GM12878 (cell line): ENCODE measurements at regions not wholly inside any gene's neighbourhood (a gene's known extent, or its start where the extent isn't known, plus 50 kb on each side); places are given as distances from the start of the nearest gene placed in this dataset.

Source experiments
- ATAC-seq: fragments of 200-7000 bp; cut with Tn5 transposase; 3 replicates; pipeline ENCODE4 v1.9.1; 2020; ENCODE audit warnings: mild to moderate bottlenecking, moderate library complexity
- BruUV-seq: library from RNA; stranded (reverse); fragments of 400-500 nt; replicated peaks from 2 replicates; lab custom pipeline; 2021; lab: Mats Ljungman, UMichigan
- CTCF ChIA-PET: fragments of 300-600 bp; sonication (Branson Sonifier 250); formaldehyde crosslinking; extraction: SDS; loops from one replicate; lab custom pipeline; 2021; ENCODE audit warnings: inconsistent platforms; lab: Yijun Ruan, JAX
- POLR2A ChIA-PET: fragments of 350-600 bp; formaldehyde crosslinking; extraction: SDS; loops from one replicate; lab custom pipeline; 2021; ENCODE audit warnings: inconsistent platforms; lab: Charles Lee
- RAD21 ChIA-PET: fragments of 300-600 bp; sonication (Branson Sonifier 250); formaldehyde crosslinking; loops from one replicate; lab custom pipeline; 2023; ENCODE audit warnings: antibody characterized with exemption; ENCODE audit not compliant: unreplicated experiment; lab: Charles Lee
- SMC1A ChIA-PET: fragments of 300-600 bp; sonication (Branson Sonifier 250); formaldehyde crosslinking; loops from one replicate; lab custom pipeline; 2023; ENCODE audit not compliant: unreplicated experiment, uncharacterized antibody; lab: Charles Lee
- DNase-seq: peaks from one replicate; pipeline ENCODE4 v3.0.0-alpha.2; 2011; ENCODE audit warnings: low read depth, low spot score
- FAIRE-seq: peaks from 3 replicates; lab custom pipeline; 2011; peaks lifted over from hg19 to GRCh38; lab: Jason Lieb, UNC
- H2AFZ ChIP-seq: 2 replicates; pipeline ENCODE4 v1.6.0; 2011; ENCODE audit warnings: low read depth, low read length, control low read depth; ENCODE audit not compliant: control insufficient read depth
- H3K27ac ChIP-seq: 2 replicates; pipeline ENCODE4 v1.5.1; 2011; ENCODE audit warnings: control low read depth; ENCODE audit not compliant: control insufficient read depth, insufficient read depth
- H3K27me3 ChIP-seq, 2 experiments: replicated peaks in 1 of 2; 2 replicates each; pipeline versions ENCODE4 v1.6.0 to v1.6.1; 2011; ENCODE audit warnings: low read length in 1 of 2; ENCODE audit not compliant: control insufficient read depth in 2 of 2, insufficient read depth in 2 of 2
- H3K36me3 ChIP-seq, 2 experiments: 2 replicates each; pipeline ENCODE4 v1.5.1; 2011; ENCODE audit warnings: low read length in 1 of 2; ENCODE audit not compliant: control insufficient read depth in 2 of 2, insufficient read depth in 2 of 2
- H3K4me1 ChIP-seq: 2 replicates; pipeline ENCODE4 v1.6.1; 2011; ENCODE audit warnings: mild to moderate bottlenecking, low read length, moderate library complexity, mixed read lengths; ENCODE audit not compliant: control insufficient read depth, insufficient read depth
- H3K4me2 ChIP-seq: 2 replicates; pipeline ENCODE4 v1.6.0; 2011; ENCODE audit warnings: control low read depth; ENCODE audit not compliant: control insufficient read depth, insufficient read depth
- H3K4me3 ChIP-seq: fragments of 200-600 bp; sonication (generic); 2 replicates; pipeline ENCODE4 v1.5.1; 2016
- H3K79me2 ChIP-seq: 2 replicates; pipeline ENCODE4 v1.6.0; 2011; ENCODE audit warnings: low read length; ENCODE audit not compliant: control insufficient read depth, insufficient read depth
- H3K9ac ChIP-seq: 2 replicates; pipeline ENCODE4 v1.8.0; 2011; ENCODE audit warnings: low read length, control low read depth, mixed read lengths; ENCODE audit not compliant: control insufficient read depth, insufficient read depth
- H3K9me3 ChIP-seq: replicated peaks from 3 replicates; pipeline ENCODE4 v1.5.1; 2011; ENCODE audit warnings: mild to moderate bottlenecking, low read length; ENCODE audit not compliant: control insufficient read depth, insufficient read depth
- H4K20me1 ChIP-seq: 2 replicates; pipeline ENCODE4 v1.6.0; 2011; ENCODE audit not compliant: control insufficient read depth, insufficient read depth
- ATF3 ChIP-seq: IDR thresholded peaks from 2 replicates; pipeline ENCODE4 v1.6.1; 2011; ENCODE audit warnings: low read depth, mild to moderate bottlenecking, low read length, moderate library complexity, borderline replicate concordance; ENCODE audit errors: extremely low read depth
- FOS ChIP-seq: IDR thresholded peaks from 3 replicates; pipeline ENCODE4 v1.6.1; 2011; ENCODE audit warnings: borderline replicate concordance; ENCODE audit not compliant: insufficient read length; ENCODE audit errors: extremely low read depth
- KDM1A ChIP-seq: fragments of 200-600 bp; sonication (generic); IDR thresholded peaks from 2 replicates; pipeline ENCODE4 v1.6.1; 2016; ENCODE audit warnings: borderline replicate concordance
- KLF5 ChIP-seq: fragments of 450-650 bp; IDR thresholded peaks from 2 replicates; pipeline ENCODE4 v1.6.1; 2014; ENCODE audit warnings: mild to moderate bottlenecking; ENCODE audit not compliant: partially characterized antibody
- NFIC ChIP-seq: IDR thresholded peaks from 2 replicates; pipeline ENCODE4 v1.6.1; 2012; ENCODE audit warnings: low read depth, mild to moderate bottlenecking, inconsistent platforms, low read length, moderate library complexity
- PAX5 ChIP-seq: IDR thresholded peaks from 2 replicates; pipeline ENCODE4 v1.6.1; 2011; ENCODE audit warnings: low read depth, low read length, borderline replicate concordance
- PAX8 ChIP-seq: fragments of 450-650 bp; IDR thresholded peaks from 2 replicates; pipeline ENCODE4 v1.6.1; 2017; ENCODE audit warnings: mild to moderate bottlenecking, moderate library complexity
- PKNOX1 ChIP-seq: fragments of 450-650 bp; IDR thresholded peaks from 2 replicates; pipeline ENCODE4 v1.6.1; 2016; ENCODE audit warnings: mild to moderate bottlenecking
- POLR2AphosphoS2 ChIP-seq: IDR thresholded peaks from 2 replicates; pipeline ENCODE4 v1.6.1; 2011; ENCODE audit warnings: low read depth, mild to moderate bottlenecking, low read length, improper control_type of control experiment, moderate library complexity
- ZNF274 ChIP-seq: IDR thresholded peaks from one replicate; pipeline ENCODE4 v1.8.0; 2011; ENCODE audit not compliant: insufficient read length, insufficient read depth
- WGBS: methylation state at CpG from one replicate; pipeline ENCODE4 v1.1.6; 2016; ENCODE audit warnings: low lambda C conversion rate; ENCODE audit not compliant: insufficient replicate concordance, insufficient coverage; ENCODE audit errors: missing lambda C conversion rate; 5-methylcytosine and 5-hydroxymethylcytosine counted together
- in situ Hi-C: fragments of 300-500 bp; cut with MboI; formaldehyde crosslinking; loops from 9 replicates; pipeline ENCODE4 v1.14.3; 2018; ENCODE audit warnings: mixed read lengths
- intact Hi-C: fragments of 100-400 bp; cut with micrococcal nuclease; formaldehyde crosslinking; loops from one replicate; pipeline ENCODE4 v1.14.2; 2022; ENCODE audit not compliant: unreplicated experiment
- TF ChIP-seq, protein P1 (sequence below): fragments of 450-650 bp; IDR thresholded peaks from 2 replicates; pipeline ENCODE4 v1.6.1; 2017; ENCODE audit warnings: mild to moderate bottlenecking, moderate library complexity
- TF ChIP-seq, protein P2 (sequence below), 3 experiments: IDR thresholded peaks in 2 of 3; conservative IDR thresholded peaks in 1 of 3; 2 replicates each; pipeline ENCODE4 v1.5.1; 2011; ENCODE audit warnings: low read depth in 3 of 3, low read length in 3 of 3, mild to moderate bottlenecking in 3 of 3, control low read depth in 2 of 3, moderate library complexity in 2 of 3, inconsistent platforms in 1 of 3, mixed read lengths in 1 of 3; ENCODE audit not compliant: control insufficient read depth in 2 of 3, insufficient read depth in 1 of 3; ENCODE audit errors: extremely low read depth in 1 of 3

- H3K79me2 ChIP-seq = no peaks in the 10 kb centered on the region
- ATAC-seq = no peak
- 4% methylated on average over 1 of the region's 1 CpG for WGBS
Measured at GRCh38 chr5:39801306-39801705, 376.5 kb upstream of the DAB2 start.

More at GRCh38 chr5:39801306-39801705, 376.5 kb upstream of the DAB2 start:
- intact Hi-C loops = no loop called here
- no peaks in the 10 kb centered on the region for H4K20me1 ChIP-seq
- FAIRE-seq (no peak), DNase-seq (no peak)
- no peaks in the 10 kb centered on the region for H3K9me3 ChIP-seq
- ChIA-PET POLR2A (no interaction called here), RAD21 (no interaction called here), SMC1A (no interaction called here)
- no peaks in the 10 kb centered on the region for H3K36me3 ChIP-seq
- no peak overlapping the region for H2AFZ ChIP-seq
- H3K9ac ChIP-seq = no peak overlapping the region
- H3K4me1 ChIP-seq = no peaks in the 10 kb centered on the region
- no peak overlapping the region for H3K27ac ChIP-seq
- H3K4me3 ChIP-seq = no peak overlapping the region
- TF ChIP-seq PAX5 = no peak
- TF ChIP-seq POLR2AphosphoS2 = no peak
- no peak for TF ChIP-seq PAX8
- TF ChIP-seq, protein P1, sequence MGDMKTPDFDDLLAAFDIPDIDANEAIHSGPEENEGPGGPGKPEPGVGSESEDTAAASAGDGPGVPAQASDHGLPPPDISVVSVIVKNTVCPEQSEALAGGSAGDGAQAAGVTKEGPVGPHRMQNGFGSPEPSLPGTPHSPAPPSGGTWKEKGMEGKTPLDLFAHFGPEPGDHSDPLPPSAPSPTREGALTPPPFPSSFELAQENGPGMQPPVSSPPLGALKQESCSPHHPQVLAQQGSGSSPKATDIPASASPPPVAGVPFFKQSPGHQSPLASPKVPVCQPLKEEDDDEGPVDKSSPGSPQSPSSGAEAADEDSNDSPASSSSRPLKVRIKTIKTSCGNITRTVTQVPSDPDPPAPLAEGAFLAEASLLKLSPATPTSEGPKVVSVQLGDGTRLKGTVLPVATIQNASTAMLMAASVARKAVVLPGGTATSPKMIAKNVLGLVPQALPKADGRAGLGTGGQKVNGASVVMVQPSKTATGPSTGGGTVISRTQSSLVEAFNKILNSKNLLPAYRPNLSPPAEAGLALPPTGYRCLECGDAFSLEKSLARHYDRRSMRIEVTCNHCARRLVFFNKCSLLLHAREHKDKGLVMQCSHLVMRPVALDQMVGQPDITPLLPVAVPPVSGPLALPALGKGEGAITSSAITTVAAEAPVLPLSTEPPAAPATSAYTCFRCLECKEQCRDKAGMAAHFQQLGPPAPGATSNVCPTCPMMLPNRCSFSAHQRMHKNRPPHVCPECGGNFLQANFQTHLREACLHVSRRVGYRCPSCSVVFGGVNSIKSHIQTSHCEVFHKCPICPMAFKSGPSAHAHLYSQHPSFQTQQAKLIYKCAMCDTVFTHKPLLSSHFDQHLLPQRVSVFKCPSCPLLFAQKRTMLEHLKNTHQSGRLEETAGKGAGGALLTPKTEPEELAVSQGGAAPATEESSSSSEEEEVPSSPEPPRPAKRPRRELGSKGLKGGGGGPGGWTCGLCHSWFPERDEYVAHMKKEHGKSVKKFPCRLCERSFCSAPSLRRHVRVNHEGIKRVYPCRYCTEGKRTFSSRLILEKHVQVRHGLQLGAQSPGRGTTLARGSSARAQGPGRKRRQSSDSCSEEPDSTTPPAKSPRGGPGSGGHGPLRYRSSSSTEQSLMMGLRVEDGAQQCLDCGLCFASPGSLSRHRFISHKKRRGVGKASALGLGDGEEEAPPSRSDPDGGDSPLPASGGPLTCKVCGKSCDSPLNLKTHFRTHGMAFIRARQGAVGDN = no peak
- no peak for TF ChIP-seq ATF3
- TF ChIP-seq NFIC = no peak
- TF ChIP-seq, protein P2, sequence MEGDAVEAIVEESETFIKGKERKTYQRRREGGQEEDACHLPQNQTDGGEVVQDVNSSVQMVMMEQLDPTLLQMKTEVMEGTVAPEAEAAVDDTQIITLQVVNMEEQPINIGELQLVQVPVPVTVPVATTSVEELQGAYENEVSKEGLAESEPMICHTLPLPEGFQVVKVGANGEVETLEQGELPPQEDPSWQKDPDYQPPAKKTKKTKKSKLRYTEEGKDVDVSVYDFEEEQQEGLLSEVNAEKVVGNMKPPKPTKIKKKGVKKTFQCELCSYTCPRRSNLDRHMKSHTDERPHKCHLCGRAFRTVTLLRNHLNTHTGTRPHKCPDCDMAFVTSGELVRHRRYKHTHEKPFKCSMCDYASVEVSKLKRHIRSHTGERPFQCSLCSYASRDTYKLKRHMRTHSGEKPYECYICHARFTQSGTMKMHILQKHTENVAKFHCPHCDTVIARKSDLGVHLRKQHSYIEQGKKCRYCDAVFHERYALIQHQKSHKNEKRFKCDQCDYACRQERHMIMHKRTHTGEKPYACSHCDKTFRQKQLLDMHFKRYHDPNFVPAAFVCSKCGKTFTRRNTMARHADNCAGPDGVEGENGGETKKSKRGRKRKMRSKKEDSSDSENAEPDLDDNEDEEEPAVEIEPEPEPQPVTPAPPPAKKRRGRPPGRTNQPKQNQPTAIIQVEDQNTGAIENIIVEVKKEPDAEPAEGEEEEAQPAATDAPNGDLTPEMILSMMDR (IDR thresholded peaks at IDR 0.05 in 2 of 3, conservative IDR thresholded peaks at IDR 0.05 in 1 of 3; ENCODE audit: control insufficient read depth in 2 of 3, extremely low read depth in 1 of 3, insufficient read depth in 1 of 3, low read depth in 3 of 3, low read length in 3 of 3) = no peak
- TF ChIP-seq PKNOX1 = no peak
- TF ChIP-seq KLF5 = no peak
- no peak for TF ChIP-seq ZNF274
- no peak for TF ChIP-seq FOS
- no peak for TF ChIP-seq KDM1A
- TF ChIP-seq, all 136 proteins: peak for 0
- Histone ChIP-seq H3K4me2 (no peak overlapping the region), H3K27me3 (no peaks in the 10 kb centered on the region)
- BruUV-seq = no TSS peak
- CTCF ChIA-PET = no interaction called here
- in situ Hi-C loops = no loop called here
